OCI-LY1 (cell line): ENCODE measurements at regions not wholly inside any gene's neighbourhood (a gene's known extent, or its start where the extent isn't known, plus 50 kb on each side); places are given as distances from the start of the nearest gene placed in this dataset.

Experiments used
- H2AFZ ChIP-seq: fragments of 200-600 bp; sonication (generic), shearing (Covaris generic); 2 replicates; pipeline ENCODE4 v1.6.0; 2014; ENCODE audit warnings: antibody characterized with exemption, mild to moderate bottlenecking, low read length
- H3F3A ChIP-seq: fragments of 200-600 bp; sonication (generic), shearing (Covaris generic); 2 replicates; pipeline ENCODE4 v1.6.0; 2014; ENCODE audit warnings: mild to moderate bottlenecking, antibody characterized with exemption, low read length, moderate library complexity; ENCODE audit not compliant: insufficient read depth
- H3K27ac ChIP-seq: fragments of 200-600 bp; sonication (generic); 2 replicates; pipeline ENCODE4 v1.5.1; 2014; ENCODE audit warnings: low read length, mixed run types, mild to moderate bottlenecking, low read depth; ENCODE audit not compliant: poor library complexity, severe bottlenecking
- H3K27me3 ChIP-seq: fragments of 200-600 bp; sonication (generic); 2 replicates; pipeline ENCODE4 v1.6.0; 2014; ENCODE audit warnings: antibody characterized with exemption, mild to moderate bottlenecking, low read length, moderate library complexity; ENCODE audit not compliant: insufficient read depth
- H3K36me3 ChIP-seq: fragments of 200-600 bp; sonication (generic); 2 replicates; pipeline ENCODE4 v1.6.1; 2014; ENCODE audit warnings: mild to moderate bottlenecking, antibody characterized with exemption, low read length, moderate library complexity, mixed read lengths; ENCODE audit not compliant: insufficient read depth
- H3K4me1 ChIP-seq: fragments of 200-600 bp; sonication (generic); 2 replicates; pipeline ENCODE4 v1.5.1; 2014; ENCODE audit warnings: mild to moderate bottlenecking, low read length, moderate library complexity; ENCODE audit not compliant: insufficient read depth, severe bottlenecking
- H3K4me2 ChIP-seq: fragments of 200-600 bp; sonication (generic), shearing (Covaris generic); 2 replicates; pipeline ENCODE4 v1.6.1; 2014; ENCODE audit warnings: low read length
- H3K4me3 ChIP-seq: fragments of 200-600 bp; sonication (generic); 2 replicates; pipeline ENCODE4 v1.5.1; 2014; ENCODE audit warnings: low read length, low read depth, mild to moderate bottlenecking, mixed read lengths; ENCODE audit not compliant: poor library complexity, severe bottlenecking
- H3K79me2 ChIP-seq: fragments of 200-600 bp; shearing (Covaris generic); 2 replicates; pipeline ENCODE4 v1.6.1; 2016; ENCODE audit warnings: mixed run types, low read length, mixed read lengths; ENCODE audit not compliant: insufficient read depth
- H3K9ac ChIP-seq: fragments of 200-600 bp; sonication (generic), shearing (Covaris generic); 2 replicates; pipeline ENCODE4 v1.6.1; 2014; ENCODE audit warnings: mild to moderate bottlenecking, low read length, mixed read lengths
- H3K9me2 ChIP-seq: fragments of 200-600 bp; sonication (generic), shearing (Covaris generic); 2 replicates; pipeline ENCODE4 v1.6.1; 2014; ENCODE audit warnings: low read depth, mild to moderate bottlenecking, low read length, mixed read lengths
- H3K9me3 ChIP-seq: fragments of 200-600 bp; shearing (Covaris generic); 2 replicates; pipeline ENCODE4 v1.6.1; 2014; ENCODE audit warnings: low read length, mixed read lengths
- H4K20me1 ChIP-seq: fragments of 200-600 bp; sonication (generic), shearing (Covaris generic); 2 replicates; pipeline ENCODE4 v1.6.0; 2016; ENCODE audit warnings: mild to moderate bottlenecking, low read length; ENCODE audit not compliant: insufficient read depth
- CTCF ChIP-seq: fragments of 200-600 bp; sonication (generic), shearing (Covaris generic); IDR thresholded peaks from 2 replicates; pipeline ENCODE4 v1.5.1; 2017; ENCODE audit warnings: mild to moderate bottlenecking, antibody characterized with exemption, low read length, moderate library complexity, mixed read lengths
- EZH2 ChIP-seq: fragments of 200-600 bp; sonication (generic), shearing (Covaris generic); IDR thresholded peaks from 2 replicates; pipeline ENCODE4 v1.8.0; 2017; ENCODE audit warnings: borderline replicate concordance, mixed run types, mild to moderate bottlenecking, antibody characterized with exemption, low read length, moderate library complexity, mixed read lengths

- Histone ChIP-seq H3K4me3 (no peak overlapping the region), H3K27me3 (no peaks in the 10 kb centered on the region), H2AFZ (no peak overlapping the region), H3F3A (no peaks in the 10 kb centered on the region), H3K9me2 (no peaks in the 10 kb centered on the region), H3K27ac (no peak overlapping the region), H3K36me3 (no peaks in the 10 kb centered on the region), H3K4me1 (no peaks in the 10 kb centered on the region), H3K79me2 (no peaks in the 10 kb centered on the region), H3K4me2 (no peak overlapping the region), H3K9ac (no peak overlapping the region), H4K20me1 (no peaks in the 10 kb centered on the region), H3K9me3 (no peaks in the 10 kb centered on the region)
- TF ChIP-seq EZH2 (no peak), CTCF (no peak)
These were observed 405.7 kb downstream of the INHBA start for GRCh38 chr7:41297166-41297565.

DNA sequence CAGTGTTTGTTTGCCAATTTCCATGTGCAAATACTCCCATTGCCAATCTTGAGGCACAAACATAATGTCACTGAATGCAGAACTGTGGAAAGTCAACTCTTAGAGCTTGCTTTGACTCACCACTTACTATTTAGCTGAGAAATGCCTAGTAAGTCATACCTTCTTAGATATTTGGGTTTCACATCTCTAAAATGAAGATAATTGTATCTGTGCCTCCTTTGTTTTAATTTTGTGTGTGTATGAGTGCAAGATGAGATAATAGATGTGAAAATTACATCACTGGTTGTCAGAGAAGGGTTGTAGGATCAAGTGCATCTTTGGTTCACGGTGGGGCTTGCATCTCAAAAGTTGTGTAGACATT is 407.5 kb downstream of the INHBA start:
- Histone ChIP-seq H4K20me1 (no peaks in the 10 kb centered on the region), H3K4me3 (no peak overlapping the region), H2AFZ (no peak overlapping the region), H3K36me3 (no peaks in the 10 kb centered on the region), H3K4me1 (no peaks in the 10 kb centered on the region), H3K27me3 (no peaks in the 10 kb centered on the region), H3K9me2 (no peaks in the 10 kb centered on the region), H3K4me2 (no peak overlapping the region), H3K9ac (no peak overlapping the region), H3F3A (no peaks in the 10 kb centered on the region), H3K9me3 (no peaks in the 10 kb centered on the region), H3K27ac (no peak overlapping the region), H3K79me2 (no peaks in the 10 kb centered on the region)
- TF ChIP-seq EZH2 (no peak), CTCF (no peak)

GRCh38 chr7:41294556-41295454 is 408.1 kb downstream of the INHBA start:
- no peak overlapping the region for H3K4me2 ChIP-seq
- H3K9me3 ChIP-seq, result no peaks in the 10 kb centered on the region
- no peaks in the 10 kb centered on the region for H3F3A ChIP-seq
- H3K9ac ChIP-seq, result no peak overlapping the region
- H4K20me1 ChIP-seq, result no peaks in the 10 kb centered on the region
- H3K9me2 ChIP-seq, result no peaks in the 10 kb centered on the region
- no peak overlapping the region for H3K27ac ChIP-seq
- H3K27me3 ChIP-seq, result no peaks in the 10 kb centered on the region
- no peak overlapping the region for H2AFZ ChIP-seq
- H3K36me3 ChIP-seq, result no peaks in the 10 kb centered on the region
- no peak for TF ChIP-seq EZH2
- no peak for TF ChIP-seq CTCF
- no peak overlapping the region for H3K4me3 ChIP-seq
- H3K79me2 ChIP-seq, result no peaks in the 10 kb centered on the region
- no peaks in the 10 kb centered on the region for H3K4me1 ChIP-seq
